ENCODE measurements at regions not wholly inside any gene's neighbourhood (a gene's known extent, or its start where the extent isn't known, plus 50 kb on each side); places are given as distances from the start of the nearest gene placed in this dataset.
"Not testable (repeated sequence)": the region's sequence is repeated elsewhere in the genome, so short reads cannot be mapped to it uniquely, and the experiment has no call there.

DNA sequence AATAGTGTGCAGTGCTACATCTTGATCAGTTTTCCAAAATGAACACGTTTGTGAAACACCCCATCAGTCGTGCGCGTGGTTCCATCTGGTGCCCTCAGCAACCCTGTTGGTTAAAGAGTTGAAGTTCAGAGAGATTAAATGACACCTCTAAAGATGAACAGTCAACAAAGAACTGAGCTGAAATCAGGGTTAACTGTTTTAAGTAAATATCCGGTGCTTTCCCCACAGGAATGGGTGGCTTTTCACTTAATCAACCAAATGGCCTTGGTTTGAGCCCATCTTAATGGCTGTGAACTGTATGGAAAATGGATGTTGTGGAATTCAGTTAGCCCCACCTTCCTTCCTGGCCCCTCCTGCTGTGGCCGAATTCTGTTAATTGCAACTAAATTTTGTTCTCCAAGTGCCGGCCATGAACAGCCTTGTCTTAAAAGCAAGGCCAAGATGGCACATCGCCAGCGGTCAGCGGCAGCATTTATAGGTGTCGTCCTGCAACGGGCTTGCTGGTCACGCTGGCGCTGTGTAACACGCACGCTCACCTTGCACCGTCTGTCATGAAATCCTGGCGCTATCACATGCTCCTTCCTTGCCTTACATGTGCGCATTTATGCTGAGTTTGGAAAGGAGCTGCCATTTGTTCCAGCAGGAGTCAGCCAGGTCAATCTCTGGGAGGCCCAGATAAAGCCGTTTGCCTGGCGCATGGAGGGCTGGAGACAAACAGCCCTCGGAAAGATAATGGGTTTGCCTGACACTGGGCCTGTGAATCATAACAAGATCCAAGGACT lies 164.5 kb downstream of the ERMARD start:
- no peak for DNase-seq

GRCh38 chr6:169913745-169914144 lies 162.3 kb downstream of the ERMARD start:
- not testable (repeated sequence) for DNase-seq

- DNase-seq, result no peak
Observed at GRCh38 chr6:169913096-169913638, 161.7 kb downstream of the ERMARD start.

DNA sequence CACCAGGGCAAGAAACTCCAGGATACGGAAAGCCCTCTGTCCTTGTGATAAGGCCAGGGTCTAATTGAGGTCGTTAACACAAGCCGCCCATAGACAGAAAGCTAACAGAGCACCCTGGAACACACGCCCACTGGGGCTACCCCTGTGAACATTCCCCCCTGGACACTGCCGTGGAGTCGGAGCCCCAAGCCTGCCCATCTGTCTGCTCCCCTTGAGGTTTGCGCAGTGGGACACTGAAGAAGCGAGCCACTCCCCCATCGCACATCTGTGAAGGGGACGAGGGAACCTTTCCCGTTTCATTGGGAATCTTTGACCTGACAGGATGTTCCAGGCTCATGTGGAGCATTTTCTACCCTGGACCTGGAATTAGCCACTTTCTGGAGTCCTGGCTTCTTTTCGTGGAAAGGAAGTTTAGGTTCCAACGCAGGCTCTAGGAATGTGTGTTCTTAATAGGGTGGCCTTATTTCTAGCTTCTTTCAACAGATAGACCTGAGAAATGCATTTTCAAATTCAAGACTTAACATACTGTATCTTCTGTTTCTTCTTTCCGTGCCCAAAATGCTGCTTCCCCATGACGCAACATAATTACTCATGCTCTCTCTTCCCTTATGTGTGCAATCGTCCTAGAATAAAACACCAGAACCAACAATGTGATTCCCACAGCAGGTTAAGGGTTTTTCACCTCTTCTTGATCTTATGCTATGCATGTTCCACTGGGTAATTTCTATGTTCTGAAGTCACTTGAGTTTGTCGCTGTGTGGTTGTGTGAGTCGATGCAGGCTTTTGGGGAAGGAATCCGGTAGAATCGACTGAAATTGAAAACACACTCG lies 161.1 kb downstream of the ERMARD start:
- DNase-seq, result no peak

GRCh38 chr6:169911264-169912263 lies 160.1 kb downstream of the ERMARD start:
- DNase-seq, result no peak

GRCh38 chr6:169909113-169909512 lies 157.7 kb downstream of the ERMARD start:
- DNase-seq, result no peak

DNA sequence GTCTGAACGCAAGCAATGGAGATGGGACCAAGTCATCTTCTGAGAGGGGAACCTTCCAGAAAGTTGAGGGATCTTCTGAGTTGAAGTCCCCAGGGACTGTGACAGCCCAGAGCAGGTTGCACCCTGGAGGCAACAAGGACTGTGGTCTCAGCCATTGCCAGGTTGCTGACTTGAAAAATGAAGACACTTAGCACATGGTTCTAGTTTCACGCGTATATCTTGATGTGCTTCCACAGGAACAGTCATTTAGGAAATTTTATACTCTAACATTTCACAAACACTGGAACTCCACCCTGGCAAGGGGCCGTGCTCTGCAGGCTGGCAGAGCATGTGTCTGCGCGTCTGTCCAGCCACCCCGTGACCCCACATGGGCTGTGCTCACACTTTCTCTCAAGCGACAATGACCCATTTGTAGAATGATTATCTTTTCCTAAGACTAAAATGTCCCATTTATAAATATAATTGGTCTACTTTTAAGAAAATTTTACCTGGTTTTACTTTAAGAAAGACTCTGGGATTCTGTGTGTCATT lies 157.0 kb downstream of the ERMARD start:
- no peak for DNase-seq

DNA sequence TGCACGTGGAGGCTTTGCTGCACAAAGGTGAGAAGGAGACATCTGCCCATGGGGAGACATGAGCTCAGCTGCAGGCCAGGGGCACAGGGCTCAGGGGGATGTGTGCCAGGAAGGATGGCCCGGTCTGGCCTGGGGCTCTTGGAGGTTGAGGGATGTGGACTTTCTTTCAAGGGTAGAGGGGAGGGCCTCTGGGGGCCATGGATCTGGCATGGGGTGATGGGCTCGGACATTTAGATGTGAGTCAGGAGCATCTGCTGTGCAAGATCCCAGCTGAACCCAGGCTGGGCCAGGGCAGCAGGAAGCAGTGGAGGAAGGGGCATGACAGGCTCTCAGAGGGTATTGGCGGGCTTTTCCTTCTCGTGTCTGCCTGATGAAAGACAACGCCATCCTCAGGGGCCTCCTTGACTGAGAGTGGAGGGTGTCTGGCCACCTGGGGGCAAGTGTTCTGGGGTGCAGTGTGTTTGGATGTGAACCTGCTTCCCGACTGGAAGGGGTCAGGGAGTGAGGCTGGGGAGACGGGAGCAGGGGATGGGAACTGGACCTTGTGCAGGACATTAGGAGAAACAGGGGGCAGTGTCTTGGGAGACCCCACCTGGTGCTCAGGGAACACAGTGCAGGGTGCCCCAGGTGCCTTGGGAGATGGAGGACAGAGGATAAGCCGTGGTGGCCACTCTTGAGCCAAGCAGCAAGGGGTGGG lies 156.1 kb downstream of the ERMARD start:
- DNase-seq, result no peak

GRCh38 chr6:169906688-169907418 lies 155.4 kb downstream of the ERMARD start:
- DNase-seq, result no peak

- DNase-seq, result no peak
Observed at GRCh38 chr6:169906004-169906687, 154.7 kb downstream of the ERMARD start.

DNA sequence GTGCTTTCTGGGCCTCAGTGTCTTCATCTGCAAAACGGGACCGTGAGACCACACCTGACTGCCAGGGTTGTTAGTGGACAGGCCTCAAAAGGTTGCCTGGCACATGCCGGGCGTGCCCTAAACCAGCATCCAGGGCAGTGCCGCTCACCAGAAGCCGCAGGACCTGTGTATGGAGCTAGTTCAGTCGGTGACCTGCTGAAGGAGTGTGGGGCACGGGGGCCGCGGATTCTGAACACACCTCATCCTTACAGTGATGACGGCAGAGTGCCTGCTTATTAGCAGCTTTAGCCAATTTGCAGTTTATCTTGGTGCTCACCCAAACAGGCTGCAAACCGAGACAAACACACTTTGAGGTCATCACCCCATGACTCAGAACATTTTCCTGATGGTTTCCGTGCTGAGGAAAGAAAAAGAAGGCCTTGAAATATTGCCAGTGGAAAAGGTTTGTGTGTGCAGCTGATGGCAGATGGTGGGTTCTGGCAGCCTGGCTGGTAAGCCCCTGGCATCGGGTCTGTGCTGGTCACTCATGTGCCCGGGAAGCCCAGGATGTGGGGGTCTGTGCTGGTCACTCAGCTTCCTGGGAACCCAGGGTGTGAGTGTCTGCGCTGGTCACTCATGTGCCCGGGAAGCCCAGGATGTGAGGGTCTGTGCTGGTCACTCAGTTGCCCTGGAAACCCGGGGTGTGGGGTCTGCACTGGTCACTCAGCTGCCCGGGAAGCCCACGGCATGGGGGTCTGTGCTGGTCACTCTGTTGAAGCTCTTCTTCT lies 153.8 kb downstream of the ERMARD start:
- no peak for DNase-seq

- DNase-seq, result no peak
Observed at GRCh38 chr6:169904051-169904922, 152.9 kb downstream of the ERMARD start.

DNA sequence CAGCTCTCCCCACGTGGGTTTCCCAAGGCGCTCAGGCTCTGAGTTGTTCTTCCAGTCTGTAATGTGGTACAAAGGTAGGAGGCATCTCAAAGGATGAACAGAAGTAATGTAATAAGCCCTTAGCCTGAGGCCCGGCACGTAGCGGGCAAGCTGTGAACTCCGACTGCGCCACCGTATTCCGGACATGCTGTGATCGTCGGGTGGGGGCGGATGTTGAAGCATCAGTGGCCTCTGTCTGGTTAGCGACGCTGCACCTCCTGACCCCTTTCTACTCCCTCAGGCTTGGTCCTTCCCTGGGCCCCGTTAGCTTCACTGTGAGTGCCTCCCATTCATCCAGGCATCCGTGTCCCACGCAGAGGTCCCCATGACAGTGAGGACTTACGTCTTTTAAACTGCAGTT lies 151.7 kb downstream of the ERMARD start:
- no peak for DNase-seq

- no peak for DNase-seq
Observed at GRCh38 chr6:169902604-169903003, 151.2 kb downstream of the ERMARD start.

DNA sequence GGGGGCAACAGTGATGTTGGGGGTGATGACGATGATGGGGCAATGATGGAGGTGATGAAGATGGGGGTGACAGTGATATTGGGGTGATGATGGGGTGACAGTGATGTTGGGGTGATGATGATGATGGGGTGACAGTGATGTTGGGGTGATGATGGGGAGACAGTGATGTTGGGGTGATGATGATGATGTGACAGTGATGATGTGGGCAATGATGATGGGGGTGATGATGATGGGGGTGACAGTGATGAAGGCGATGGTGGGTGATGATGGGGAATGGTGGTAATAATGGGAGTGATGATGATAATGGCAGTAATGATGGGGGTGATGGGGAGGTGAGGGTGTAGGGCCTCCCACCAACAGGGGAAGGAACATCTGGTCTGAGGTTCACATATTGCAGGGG lies 150.6 kb downstream of the ERMARD start:
- no peak for DNase-seq

DNA sequence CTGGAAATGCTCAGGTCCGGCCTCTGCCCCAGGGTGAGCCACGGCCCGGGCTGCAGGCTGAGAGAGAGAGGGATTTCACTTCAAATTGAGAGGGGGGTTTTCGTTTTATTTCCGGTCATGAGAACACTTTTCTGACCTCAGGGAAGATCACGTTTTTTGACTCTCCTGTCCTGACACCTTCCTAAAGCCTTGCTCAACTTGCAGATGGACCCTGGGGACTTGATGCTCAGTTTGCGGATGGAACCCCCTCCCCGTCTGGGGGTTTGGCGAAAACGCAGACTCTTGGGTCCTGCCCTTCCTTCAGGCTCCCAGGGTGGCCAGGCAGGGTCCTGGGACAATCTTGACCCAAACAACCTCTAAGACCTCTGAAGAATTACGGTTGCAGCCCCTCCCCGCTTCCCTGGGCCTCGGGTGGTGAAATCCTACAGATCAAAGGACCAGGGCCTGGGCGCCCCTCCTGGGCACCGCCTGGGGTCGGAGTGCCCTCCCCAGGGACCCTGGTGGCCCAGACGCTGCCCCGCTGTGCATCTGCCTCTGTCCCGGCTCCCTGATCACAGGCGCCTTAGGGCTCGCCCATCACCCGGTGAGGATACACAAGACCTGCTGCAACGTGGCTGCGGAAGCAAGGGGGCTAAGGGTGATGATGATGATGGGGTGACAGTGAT lies 148.2 kb downstream of the ERMARD start:
- DNase-seq, result no peak

- DNase-seq, result no peak
Observed at GRCh38 chr6:169898788-169899480, 147.5 kb downstream of the ERMARD start.

All from stimulated activated CD4-positive, alpha-beta T cell treated with anti-CD3 and anti-CD28 coated beads, Interleukin-2, amount 100 ng/mL, for 48 hours (primary cell).